ENCODE measurements at regions not wholly inside any gene's neighbourhood (a gene's known extent, or its start where the extent isn't known, plus 50 kb on each side); places are given as distances from the start of the nearest gene placed in this dataset.
"Not testable (repeated sequence)": the region's sequence is repeated elsewhere in the genome, so short reads cannot be mapped to it uniquely, and the experiment has no call there.

GRCh38 chr7:136308230-136308629 is 331.1 kb upstream of the MTPN start:
- DNase-seq, result no peak

GRCh38 chr7:136303162-136303561 is 326.0 kb upstream of the MTPN start:
- DNase-seq, result no peak

- no peak for DNase-seq
Observed at GRCh38 chr7:136302049-136302448, 324.9 kb upstream of the MTPN start.

GRCh38 chr7:136294977-136295376 is 317.8 kb upstream of the MTPN start:
- no peak for DNase-seq

GRCh38 chr7:136293841-136294391 is 316.8 kb upstream of the MTPN start:
- DNase-seq, result no peak

GRCh38 chr7:136293272-136293671 is 316.1 kb upstream of the MTPN start:
- DNase-seq, result no peak

GRCh38 chr7:136292365-136292764 is 315.2 kb upstream of the MTPN start:
- no peak for DNase-seq

GRCh38 chr7:136290351-136290750 is 313.2 kb upstream of the MTPN start:
- no peak for DNase-seq

- no peak for DNase-seq
Observed at GRCh38 chr7:136278057-136278456, 300.9 kb upstream of the MTPN start.

- no peak for DNase-seq
Observed at GRCh38 chr7:136275794-136276193, 298.6 kb upstream of the MTPN start.

- no peak for DNase-seq
Observed at GRCh38 chr7:136274636-136275345, 297.6 kb upstream of the MTPN start.

GRCh38 chr7:136272934-136273333 is 295.8 kb upstream of the MTPN start:
- no peak for DNase-seq

GRCh38 chr7:136267822-136268221 is 290.7 kb upstream of the MTPN start:
- DNase-seq, result no peak

GRCh38 chr7:136266457-136266856 is 289.3 kb upstream of the MTPN start:
- DNase-seq, result no peak

GRCh38 chr7:136264304-136264703 is 287.1 kb upstream of the MTPN start:
- DNase-seq, result not testable (repeated sequence)

- not testable (repeated sequence) for DNase-seq
Observed at GRCh38 chr7:136263112-136263860, 286.1 kb upstream of the MTPN start.

GRCh38 chr7:136260591-136260990 is 283.4 kb upstream of the MTPN start:
- DNase-seq, result not testable (repeated sequence)

- no peak for DNase-seq
Observed at GRCh38 chr7:136259074-136259473, 281.9 kb upstream of the MTPN start.

GRCh38 chr7:136256491-136256890 is 279.3 kb upstream of the MTPN start:
- no peak for DNase-seq

GRCh38 chr7:136254148-136254547 is 277.0 kb upstream of the MTPN start:
- DNase-seq, result no peak

GRCh38 chr7:136251826-136252225 is 274.7 kb upstream of the MTPN start:
- no peak for DNase-seq

- DNase-seq, result no peak
Observed at GRCh38 chr7:136247211-136247610, 270.1 kb upstream of the MTPN start.

- DNase-seq, result no peak
Observed at GRCh38 chr7:136245327-136246004, 268.3 kb upstream of the MTPN start.

GRCh38 chr7:136234040-136234439 is 256.9 kb upstream of the MTPN start:
- no peak for DNase-seq
